Activated CD8-positive, alpha-beta T cell treated with anti-CD3 and anti-CD28 coated beads for 36 hours (primary cell): ENCODE measurements at regions not wholly inside any gene's neighbourhood (a gene's known extent, or its start where the extent isn't known, plus 50 kb on each side); places are given as distances from the start of the nearest gene placed in this dataset.
A peak's percentile ranks its signal among the peaks of the same experiment; 100 is the strongest.

Experiments used
- ATAC-seq: fragments of 200-7000 bp; cut with Tn5 transposase; one replicate; pipeline ENCODE4 v1.10.0; 2021; ENCODE audit warnings: mild to moderate bottlenecking, moderate library complexity
- CTCF ChIA-PET: fragments of 350-600 bp; sonication (Branson Sonifier 250); formaldehyde crosslinking; loops from one replicate; lab custom pipeline; 2021; ENCODE audit warnings: antibody characterized with exemption; lab: Charles Lee
- POLR2A ChIA-PET: fragments of 350-600 bp; sonication (Branson Sonifier 250); formaldehyde crosslinking; loops from one replicate; lab custom pipeline; 2021; ENCODE audit warnings: antibody characterized with exemption; lab: Charles Lee
- DNase-seq: peaks from one replicate; pipeline ENCODE4 v3.0.0-alpha.2; 2020
- H3K27ac Mint-ChIP-seq: one replicate; pipeline ENCODE4 v1.8.0; 2021; ENCODE audit warnings: mild to moderate bottlenecking, mixed read lengths
- H3K27me3 Mint-ChIP-seq: one replicate; pipeline ENCODE4 v1.8.0; 2021; ENCODE audit warnings: mixed read lengths
- H3K36me3 Mint-ChIP-seq: one replicate; pipeline ENCODE4 v1.8.0; 2021; ENCODE audit warnings: low read depth, mixed read lengths
- H3K4me1 Mint-ChIP-seq: one replicate; pipeline ENCODE4 v1.8.0; 2021; ENCODE audit warnings: low read depth, mixed read lengths
- H3K4me3 Mint-ChIP-seq: one replicate; pipeline ENCODE4 v1.8.0; 2021; ENCODE audit warnings: mild to moderate bottlenecking, moderate library complexity, mixed read lengths
- H3K9me3 Mint-ChIP-seq: one replicate; pipeline ENCODE4 v1.8.0; 2021; ENCODE audit warnings: mixed read lengths
- CTCF ChIP-seq: fragments of 200-600 bp; IDR thresholded peaks from one replicate; pipeline ENCODE4 v1.8.0; 2022; ENCODE audit warnings: antibody characterized with exemption, mild to moderate bottlenecking
- intact Hi-C: fragments of 100-400 bp; cut with micrococcal nuclease; formaldehyde crosslinking; loops from one replicate; pipeline ENCODE4 v1.10.0; 2022

- intact Hi-C loops, result no loop called here
- Mint-ChIP-seq H3K4me3 (no peak overlapping the region), H3K27me3 (no peaks in the 10 kb centered on the region), H3K27ac (no peak overlapping the region), H3K36me3 (no peaks in the 10 kb centered on the region), H3K4me1 (no peaks in the 10 kb centered on the region), H3K9me3 (peaks cover 5% of the 10 kb centered on the region)
- no peak for TF ChIP-seq CTCF
- ChIA-PET CTCF (interaction anchor here (3.7 kb wide), 1 partner anchor 10 kb away, joined by 22 read pairs; no protein-coding TSS in a partner anchor), POLR2A (no interaction called here)
- DNase-seq (no peak), ATAC-seq (no peak)
Observed at GRCh38 chr3:117987256-117987655, 1047.4 kb downstream of the IGSF11 start.

GRCh38 chr3:117989982-117990381 lies 1044.7 kb downstream of the IGSF11 start:
- CTCF ChIA-PET, result no interaction called here
- TF ChIP-seq CTCF, result no peak
- Mint-ChIP-seq H3K9me3 (peaks cover 4% of the 10 kb centered on the region), H3K36me3 (no peaks in the 10 kb centered on the region), H3K4me3 (no peak overlapping the region), H3K27me3 (peaks cover 2% of the 10 kb centered on the region), H3K27ac (no peak overlapping the region), H3K4me1 (no peaks in the 10 kb centered on the region)
- POLR2A ChIA-PET, result no interaction called here
- ATAC-seq (no peak), DNase-seq (no peak)
- intact Hi-C loops, result no loop called here

- Mint-ChIP-seq H3K27ac (no peak overlapping the region), H3K9me3 (peaks cover 4% of the 10 kb centered on the region), H3K27me3 (peaks cover 4% of the 10 kb centered on the region), H3K4me1 (no peaks in the 10 kb centered on the region), H3K4me3 (no peak overlapping the region), H3K36me3 (no peaks in the 10 kb centered on the region)
- ChIA-PET POLR2A (no interaction called here), CTCF (no interaction called here)
- DNase-seq (no peak), ATAC-seq (no peak)
- no peak for TF ChIP-seq CTCF
- intact Hi-C loops, result no loop called here
Observed at GRCh38 chr3:117990627-117991026, 1044.0 kb downstream of the IGSF11 start.

GRCh38 chr3:117995842-117996437 lies 1038.7 kb downstream of the IGSF11 start:
- TF ChIP-seq CTCF, result no peak
- H3K4me3 Mint-ChIP-seq, result no peak overlapping the region
- no peaks in the 10 kb centered on the region for H3K4me1 Mint-ChIP-seq
- H3K27me3 Mint-ChIP-seq, result peaks cover 5% of the 10 kb centered on the region
- ATAC-seq (no peak), DNase-seq (no peak)
- ChIA-PET POLR2A (no interaction called here), CTCF (no interaction called here)
- intact Hi-C loops, result no loop called here
- no peak overlapping the region for H3K27ac Mint-ChIP-seq
- H3K36me3 Mint-ChIP-seq, result no peaks in the 10 kb centered on the region
- H3K9me3 Mint-ChIP-seq, result no peaks in the 10 kb centered on the region

- POLR2A ChIA-PET, result no interaction called here
- H3K4me1 Mint-ChIP-seq, result no peaks in the 10 kb centered on the region
- intact Hi-C loops, result no loop called here
- H3K4me3 Mint-ChIP-seq, result no peak overlapping the region
- peak; percentile 71 for TF ChIP-seq CTCF
- peak; percentile 84 for ATAC-seq
- no peaks in the 10 kb centered on the region for H3K9me3 Mint-ChIP-seq
- H3K36me3 Mint-ChIP-seq, result no peaks in the 10 kb centered on the region
- peaks cover 5% of the 10 kb centered on the region for H3K27me3 Mint-ChIP-seq
- CTCF ChIA-PET, result interaction anchor here (0.7 to 2.0 kb wide), 4 partner anchors 10 to 15 kb away, joined by 3 to 22 read pairs (median 7); no protein-coding TSS in a partner anchor
- H3K27ac Mint-ChIP-seq, result no peak overlapping the region
- DNase-seq, result peak; percentile 70
Observed at GRCh38 chr3:117997201-117998049, 1037.2 kb downstream of the IGSF11 start.
